ENCODE measurements at regions not wholly inside any gene's neighbourhood (a gene's known extent, or its start where the extent isn't known, plus 50 kb on each side); places are given as distances from the start of the nearest gene placed in this dataset.

- TF ChIP-seq ZZZ3 (IDR thresholded peaks at IDR 0.05; ENCODE audit: control insufficient read depth, insufficient read length, low read depth) (no peak), USF2 (IDR thresholded peaks at IDR 0.05; ENCODE audit: borderline replicate concordance, low read depth, low read length) (no peak), EED (IDR thresholded peaks at IDR 0.05; ENCODE audit: low read depth) (no peak), ATF3 (IDR thresholded peaks at IDR 0.05; ENCODE audit: borderline replicate concordance, extremely low read depth, low read depth, low read length) (no peak), CTCF (IDR thresholded peaks at IDR 0.05 in 2 of 3, conservative IDR thresholded peaks at IDR 0.05 in 1 of 3; ENCODE audit: control insufficient read depth in 2 of 3, extremely low read depth in 1 of 3, insufficient read depth in 1 of 3, low read depth in 3 of 3, low read length in 3 of 3) (no peak), ZNF592 (IDR thresholded peaks at IDR 0.05) (no peak), E2F8 (IDR thresholded peaks at IDR 0.05; ENCODE audit: low read depth, partially characterized antibody) (no peak), EP300 (IDR thresholded peaks at IDR 0.05; ENCODE audit: borderline replicate concordance in 1 of 2, control insufficient read depth in 1 of 2, low read depth in 2 of 2, low read length in 2 of 2) (no peak), BHLHE40 (IDR thresholded peaks at IDR 0.05; ENCODE audit: borderline replicate concordance in 1 of 2, low read depth in 2 of 2, low read length in 1 of 2) (no peak), CHD2 (IDR thresholded peaks at IDR 0.05; ENCODE audit: borderline replicate concordance, low read depth, low read length) (no peak), JUND (IDR thresholded peaks at IDR 0.05; ENCODE audit: low read depth, low read length) (no peak), MTA2 (IDR thresholded peaks at IDR 0.05; ENCODE audit: low read depth) (no peak)
- TF ChIP-seq, protein P1, sequence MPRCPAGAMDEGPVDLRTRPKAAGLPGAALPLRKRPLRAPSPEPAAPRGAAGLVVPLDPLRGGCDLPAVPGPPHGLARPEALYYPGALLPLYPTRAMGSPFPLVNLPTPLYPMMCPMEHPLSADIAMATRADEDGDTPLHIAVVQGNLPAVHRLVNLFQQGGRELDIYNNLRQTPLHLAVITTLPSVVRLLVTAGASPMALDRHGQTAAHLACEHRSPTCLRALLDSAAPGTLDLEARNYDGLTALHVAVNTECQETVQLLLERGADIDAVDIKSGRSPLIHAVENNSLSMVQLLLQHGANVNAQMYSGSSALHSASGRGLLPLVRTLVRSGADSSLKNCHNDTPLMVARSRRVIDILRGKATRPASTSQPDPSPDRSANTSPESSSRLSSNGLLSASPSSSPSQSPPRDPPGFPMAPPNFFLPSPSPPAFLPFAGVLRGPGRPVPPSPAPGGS (IDR thresholded peaks at IDR 0.05; ENCODE audit: borderline replicate concordance, insufficient read depth, low read depth, low read length, poor library complexity, severe bottlenecking): no peak
These were observed 415.1 kb upstream of the ADAMTSL1 start for GRCh38 chr9:18058564-18059442.
